ENCODE measurements at regions not wholly inside any gene's neighbourhood (a gene's known extent, or its start where the extent isn't known, plus 50 kb on each side); places are given as distances from the start of the nearest gene placed in this dataset.

DNA sequence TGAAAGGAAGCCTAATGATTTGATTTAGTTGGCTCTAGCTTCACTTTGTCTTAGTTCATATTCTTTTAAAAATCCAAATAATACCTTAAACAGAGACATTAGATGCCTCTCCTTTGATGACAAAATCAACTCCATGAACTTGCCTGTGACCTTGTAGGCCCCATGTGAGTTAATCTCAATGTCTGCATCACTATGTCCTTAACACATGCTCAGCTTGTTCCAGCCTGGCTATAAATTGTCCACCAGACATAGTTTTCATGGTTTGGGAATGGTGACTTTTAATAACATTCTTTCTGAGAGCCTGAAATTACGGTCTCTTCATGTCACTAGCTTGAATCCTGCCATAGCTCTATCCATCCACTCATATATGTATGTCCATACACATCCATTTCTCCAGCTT is 656.3 kb upstream of the IGFBP3 start (continued):
- TF ChIP-seq, protein P1, sequence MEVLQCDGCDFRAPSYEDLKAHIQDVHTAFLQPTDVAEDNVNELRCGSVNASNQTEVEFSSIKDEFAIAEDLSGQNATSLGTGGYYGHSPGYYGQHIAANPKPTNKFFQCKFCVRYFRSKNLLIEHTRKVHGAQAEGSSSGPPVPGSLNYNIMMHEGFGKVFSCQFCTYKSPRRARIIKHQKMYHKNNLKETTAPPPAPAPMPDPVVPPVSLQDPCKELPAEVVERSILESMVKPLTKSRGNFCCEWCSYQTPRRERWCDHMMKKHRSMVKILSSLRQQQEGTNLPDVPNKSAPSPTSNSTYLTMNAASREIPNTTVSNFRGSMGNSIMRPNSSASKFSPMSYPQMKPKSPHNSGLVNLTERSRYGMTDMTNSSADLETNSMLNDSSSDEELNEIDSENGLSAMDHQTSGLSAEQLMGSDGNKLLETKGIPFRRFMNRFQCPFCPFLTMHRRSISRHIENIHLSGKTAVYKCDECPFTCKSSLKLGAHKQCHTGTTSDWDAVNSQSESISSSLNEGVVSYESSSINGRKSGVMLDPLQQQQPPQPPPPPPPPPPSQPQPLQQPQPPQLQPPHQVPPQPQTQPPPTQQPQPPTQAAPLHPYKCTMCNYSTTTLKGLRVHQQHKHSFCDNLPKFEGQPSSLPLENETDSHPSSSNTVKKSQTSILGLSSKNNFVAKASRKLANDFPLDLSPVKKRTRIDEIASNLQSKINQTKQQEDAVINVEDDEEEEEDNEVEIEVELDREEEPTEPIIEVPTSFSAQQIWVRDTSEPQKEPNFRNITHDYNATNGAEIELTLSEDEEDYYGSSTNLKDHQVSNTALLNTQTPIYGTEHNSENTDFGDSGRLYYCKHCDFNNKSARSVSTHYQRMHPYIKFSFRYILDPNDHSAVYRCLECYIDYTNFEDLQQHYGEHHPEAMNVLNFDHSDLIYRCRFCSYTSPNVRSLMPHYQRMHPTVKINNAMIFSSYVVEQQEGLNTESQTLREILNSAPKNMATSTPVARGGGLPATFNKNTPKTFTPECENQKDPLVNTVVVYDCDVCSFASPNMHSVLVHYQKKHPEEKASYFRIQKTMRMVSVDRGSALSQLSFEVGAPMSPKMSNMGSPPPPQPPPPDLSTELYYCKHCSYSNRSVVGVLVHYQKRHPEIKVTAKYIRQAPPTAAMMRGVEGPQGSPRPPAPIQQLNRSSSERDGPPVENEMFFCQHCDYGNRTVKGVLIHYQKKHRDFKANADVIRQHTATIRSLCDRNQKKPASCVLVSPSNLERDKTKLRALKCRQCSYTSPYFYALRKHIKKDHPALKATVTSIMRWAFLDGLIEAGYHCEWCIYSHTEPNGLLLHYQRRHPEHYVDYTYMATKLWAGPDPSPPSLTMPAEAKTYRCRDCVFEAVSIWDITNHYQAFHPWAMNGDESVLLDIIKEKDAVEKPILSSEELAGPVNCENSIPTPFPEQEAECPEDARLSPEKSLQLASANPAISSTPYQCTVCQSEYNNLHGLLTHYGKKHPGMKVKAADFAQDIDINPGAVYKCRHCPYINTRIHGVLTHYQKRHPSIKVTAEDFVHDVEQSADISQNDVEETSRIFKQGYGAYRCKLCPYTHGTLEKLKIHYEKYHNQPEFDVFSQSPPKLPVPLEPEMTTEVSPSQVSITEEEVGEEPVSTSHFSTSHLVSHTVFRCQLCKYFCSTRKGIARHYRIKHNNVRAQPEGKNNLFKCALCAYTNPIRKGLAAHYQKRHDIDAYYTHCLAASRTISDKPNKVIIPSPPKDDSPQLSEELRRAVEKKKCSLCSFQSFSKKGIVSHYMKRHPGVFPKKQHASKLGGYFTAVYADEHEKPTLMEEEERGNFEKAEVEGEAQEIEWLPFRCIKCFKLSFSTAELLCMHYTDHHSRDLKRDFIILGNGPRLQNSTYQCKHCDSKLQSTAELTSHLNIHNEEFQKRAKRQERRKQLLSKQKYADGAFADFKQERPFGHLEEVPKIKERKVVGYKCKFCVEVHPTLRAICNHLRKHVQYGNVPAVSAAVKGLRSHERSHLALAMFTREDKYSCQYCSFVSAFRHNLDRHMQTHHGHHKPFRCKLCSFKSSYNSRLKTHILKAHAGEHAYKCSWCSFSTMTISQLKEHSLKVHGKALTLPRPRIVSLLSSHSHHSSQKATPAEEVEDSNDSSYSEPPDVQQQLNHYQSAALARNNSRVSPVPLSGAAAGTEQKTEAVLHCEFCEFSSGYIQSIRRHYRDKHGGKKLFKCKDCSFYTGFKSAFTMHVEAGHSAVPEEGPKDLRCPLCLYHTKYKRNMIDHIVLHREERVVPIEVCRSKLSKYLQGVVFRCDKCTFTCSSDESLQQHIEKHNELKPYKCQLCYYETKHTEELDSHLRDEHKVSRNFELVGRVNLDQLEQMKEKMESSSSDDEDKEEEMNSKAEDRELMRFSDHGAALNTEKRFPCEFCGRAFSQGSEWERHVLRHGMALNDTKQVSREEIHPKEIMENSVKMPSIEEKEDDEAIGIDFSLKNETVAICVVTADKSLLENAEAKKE (CRISPR knock-in tag; IDR thresholded peaks at IDR 0.05): no peak
- TF ChIP-seq, protein P2, sequence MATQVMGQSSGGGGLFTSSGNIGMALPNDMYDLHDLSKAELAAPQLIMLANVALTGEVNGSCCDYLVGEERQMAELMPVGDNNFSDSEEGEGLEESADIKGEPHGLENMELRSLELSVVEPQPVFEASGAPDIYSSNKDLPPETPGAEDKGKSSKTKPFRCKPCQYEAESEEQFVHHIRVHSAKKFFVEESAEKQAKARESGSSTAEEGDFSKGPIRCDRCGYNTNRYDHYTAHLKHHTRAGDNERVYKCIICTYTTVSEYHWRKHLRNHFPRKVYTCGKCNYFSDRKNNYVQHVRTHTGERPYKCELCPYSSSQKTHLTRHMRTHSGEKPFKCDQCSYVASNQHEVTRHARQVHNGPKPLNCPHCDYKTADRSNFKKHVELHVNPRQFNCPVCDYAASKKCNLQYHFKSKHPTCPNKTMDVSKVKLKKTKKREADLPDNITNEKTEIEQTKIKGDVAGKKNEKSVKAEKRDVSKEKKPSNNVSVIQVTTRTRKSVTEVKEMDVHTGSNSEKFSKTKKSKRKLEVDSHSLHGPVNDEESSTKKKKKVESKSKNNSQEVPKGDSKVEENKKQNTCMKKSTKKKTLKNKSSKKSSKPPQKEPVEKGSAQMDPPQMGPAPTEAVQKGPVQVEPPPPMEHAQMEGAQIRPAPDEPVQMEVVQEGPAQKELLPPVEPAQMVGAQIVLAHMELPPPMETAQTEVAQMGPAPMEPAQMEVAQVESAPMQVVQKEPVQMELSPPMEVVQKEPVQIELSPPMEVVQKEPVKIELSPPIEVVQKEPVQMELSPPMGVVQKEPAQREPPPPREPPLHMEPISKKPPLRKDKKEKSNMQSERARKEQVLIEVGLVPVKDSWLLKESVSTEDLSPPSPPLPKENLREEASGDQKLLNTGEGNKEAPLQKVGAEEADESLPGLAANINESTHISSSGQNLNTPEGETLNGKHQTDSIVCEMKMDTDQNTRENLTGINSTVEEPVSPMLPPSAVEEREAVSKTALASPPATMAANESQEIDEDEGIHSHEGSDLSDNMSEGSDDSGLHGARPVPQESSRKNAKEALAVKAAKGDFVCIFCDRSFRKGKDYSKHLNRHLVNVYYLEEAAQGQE (IDR thresholded peaks at IDR 0.05; ENCODE audit: unreplicated experiment): no peak
- no peak for TF ChIP-seq JUNB (IDR thresholded peaks at IDR 0.05; ENCODE audit: unreplicated experiment)

- no peaks in the 10 kb centered on the region for H3K4me1 ChIP-seq (ENCODE audit: insufficient read depth)
- no peak overlapping the region for H2AFZ ChIP-seq
- no peak overlapping the region for H3K27ac ChIP-seq (ENCODE audit: low read depth)
- H3K27me3 Mint-ChIP-seq (ENCODE audit: insufficient read depth, low read depth, poor library complexity): no peaks in the 10 kb centered on the region
- H3F3A ChIP-seq (replicated peaks; ENCODE audit: low read depth): no peaks in the 10 kb centered on the region
- H3K9me3 Mint-ChIP-seq: peaks cover 4% of the 10 kb centered on the region; the same call in 2 of the 3 replicates
- no peaks in the 10 kb centered on the region for H3K36me3 ChIP-seq (ENCODE audit: insufficient read depth)
- H3K27ac Mint-ChIP-seq: no peak overlapping the region
- no peak for TF ChIP-seq STAT1 (IDR thresholded peaks at IDR 0.05; ENCODE audit: unreplicated experiment)
- no peak overlapping the region for H3K4me2 ChIP-seq
- H4K20me1 ChIP-seq (replicated peaks; ENCODE audit: insufficient read depth): no peaks in the 10 kb centered on the region
- no peaks in the 10 kb centered on the region for H3K4me1 Mint-ChIP-seq
- H3K4me3 ChIP-seq: no peak overlapping the region
- no peak for DNase-seq (ENCODE audit: low spot score)
- no peak overlapping the region for H3K4me3 Mint-ChIP-seq
- peaks cover 11% of the 10 kb centered on the region; the same call in 1 of the 2 replicates for H3K9me2 ChIP-seq (ENCODE audit: insufficient read depth)
- no peaks in the 10 kb centered on the region for H3K79me2 ChIP-seq (replicated peaks; ENCODE audit: insufficient read depth)
- H3K36me3 Mint-ChIP-seq (ENCODE audit: low read depth): no peaks in the 10 kb centered on the region
- H3K27me3 ChIP-seq (ENCODE audit: insufficient read depth): no peaks in the 10 kb centered on the region
- ATAC-seq: no peak
Measured at GRCh38 chr7:46576950-46577349, 655.9 kb upstream of the IGFBP3 start.
